ENCODE measurements at regions not wholly inside any gene's neighbourhood (a gene's known extent, or its start where the extent isn't known, plus 50 kb on each side); places are given as distances from the start of the nearest gene placed in this dataset.

- no peak for TF ChIP-seq CTCF (conservative IDR thresholded peaks at IDR 0.05; ENCODE audit: low read length)
- TF ChIP-seq EZH2phosphoT487 (IDR thresholded peaks at IDR 0.05; ENCODE audit: borderline replicate concordance), result no peak
Measured at GRCh38 chr6:121857551-121857950, 422.1 kb downstream of the GJA1 start.

Measured in Loucy (cell line).